Stomach smooth muscle (tissue), 2 donors: ENCODE measurements at regions not wholly inside any gene's neighbourhood (a gene's known extent, or its start where the extent isn't known, plus 50 kb on each side); places are given as distances from the start of the nearest gene placed in this dataset.

ENCODE experiments used
- H3K27ac ChIP-seq: one replicate; pipeline ENCODE4 v1.7.0; 2013; ENCODE audit warnings: mild to moderate bottlenecking, low read length, inconsistent platforms
- H3K27me3 ChIP-seq, 2 donors: one replicate each; pipeline ENCODE4 v1.7.0; 2013; ENCODE audit warnings: low read length in 2 of 2; ENCODE audit not compliant: insufficient read depth in 2 of 2, control insufficient read depth in 1 of 2
- H3K36me3 ChIP-seq, 2 donors: one replicate each; pipeline ENCODE4 v1.7.0; 2013; ENCODE audit warnings: low read length in 2 of 2; ENCODE audit not compliant: control insufficient read depth in 2 of 2, insufficient read depth in 2 of 2
- H3K4me1 ChIP-seq: one replicate; pipeline ENCODE4 v1.7.0; 2013; ENCODE audit warnings: low read length; ENCODE audit not compliant: control insufficient read depth, insufficient read depth
- H3K4me3 ChIP-seq, 2 donors: one replicate each; pipeline ENCODE4 v1.7.0; 2013; ENCODE audit warnings: low read length in 2 of 2
- H3K9ac ChIP-seq, 2 donors: one replicate each; pipeline ENCODE4 v1.7.0; 2013; ENCODE audit warnings: low read length in 2 of 2, mild to moderate bottlenecking in 1 of 2
- H3K9me3 ChIP-seq, 2 donors: one replicate each; pipeline ENCODE4 v1.7.0; 2013; ENCODE audit warnings: low read length in 2 of 2; ENCODE audit not compliant: control insufficient read depth in 2 of 2
- donor health status: healthy.
- donor health status: Pancreatic carcinoma.

DNA sequence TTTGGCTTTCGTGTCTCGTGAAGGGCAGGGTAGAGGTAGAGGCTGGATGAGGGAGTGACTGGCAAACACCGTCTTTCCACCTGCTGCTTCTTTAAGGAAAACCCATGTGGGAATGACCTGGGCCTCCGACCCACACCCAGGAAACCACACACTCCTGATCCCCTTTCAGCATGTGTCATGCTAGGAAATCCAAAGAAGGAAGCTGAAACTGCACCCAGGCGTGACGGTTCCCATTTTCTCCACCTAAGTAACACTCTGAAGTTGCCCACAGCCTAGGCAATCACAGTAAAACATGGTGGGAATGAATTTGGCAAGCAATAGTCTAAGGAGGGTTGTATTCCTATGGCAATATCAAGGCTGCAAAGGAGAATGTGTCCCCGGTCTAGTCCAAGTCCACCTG, 538.4 kb upstream of the NOX3 start:
- no peak overlapping the region for H3K4me3 ChIP-seq
- no peaks in the 10 kb centered on the region for H3K27me3 ChIP-seq
- no peak overlapping the region for H3K9ac ChIP-seq
- H3K27ac ChIP-seq = no peak overlapping the region
- no peaks in the 10 kb centered on the region for H3K4me1 ChIP-seq
- no peaks in the 10 kb centered on the region for H3K9me3 ChIP-seq
- no peaks in the 10 kb centered on the region for H3K36me3 ChIP-seq

GRCh38 chr6:155993240-155993639, 537.6 kb upstream of the NOX3 start:
- no peaks in the 10 kb centered on the region for H3K4me1 ChIP-seq
- H3K9ac ChIP-seq = no peak overlapping the region
- H3K36me3 ChIP-seq = no peaks in the 10 kb centered on the region
- no peak overlapping the region for H3K4me3 ChIP-seq
- H3K27ac ChIP-seq = no peak overlapping the region
- no peaks in the 10 kb centered on the region for H3K9me3 ChIP-seq
- H3K27me3 ChIP-seq = no peaks in the 10 kb centered on the region

- peak overlapping the region; percentile 3 to 13 for H3K4me3 ChIP-seq
- H3K9ac ChIP-seq = no peak overlapping the region
- H3K27ac ChIP-seq = no peak overlapping the region
Measured at GRCh38 chr6:155985660-155986138, 530.1 kb upstream of the NOX3 start.

DNA sequence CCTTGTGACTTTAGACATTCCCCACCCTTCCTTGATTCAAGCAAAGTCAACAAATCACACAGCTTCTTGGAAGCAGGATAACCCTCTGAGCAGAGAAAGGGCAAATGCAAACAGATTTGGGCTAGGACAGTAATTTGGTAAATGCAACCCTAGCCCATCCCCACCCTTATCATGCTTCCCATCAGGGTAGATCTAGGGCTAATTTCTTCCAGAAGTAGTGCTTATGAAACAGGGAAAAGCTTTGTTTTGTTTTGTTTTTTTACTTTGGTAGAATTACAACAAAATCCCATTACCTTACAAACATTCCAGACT, 525.1 kb upstream of the NOX3 start:
- H3K36me3 ChIP-seq = no peaks in the 10 kb centered on the region
- no peak overlapping the region for H3K27ac ChIP-seq
- H3K27me3 ChIP-seq = no peaks in the 10 kb centered on the region
- peaks cover 5% of the 10 kb centered on the region for H3K4me1 ChIP-seq
- H3K9me3 ChIP-seq = no peaks in the 10 kb centered on the region
- no peak overlapping the region for H3K9ac ChIP-seq
- no peak overlapping the region for H3K4me3 ChIP-seq

More at GRCh38 chr6:155985660-155986138, 530.1 kb upstream of the NOX3 start:
- H3K27me3 ChIP-seq = no peaks in the 10 kb centered on the region
- H3K9me3 ChIP-seq = no peaks in the 10 kb centered on the region
- no peaks in the 10 kb centered on the region for H3K36me3 ChIP-seq
- H3K4me1 ChIP-seq = peaks cover 9% of the 10 kb centered on the region

DNA sequence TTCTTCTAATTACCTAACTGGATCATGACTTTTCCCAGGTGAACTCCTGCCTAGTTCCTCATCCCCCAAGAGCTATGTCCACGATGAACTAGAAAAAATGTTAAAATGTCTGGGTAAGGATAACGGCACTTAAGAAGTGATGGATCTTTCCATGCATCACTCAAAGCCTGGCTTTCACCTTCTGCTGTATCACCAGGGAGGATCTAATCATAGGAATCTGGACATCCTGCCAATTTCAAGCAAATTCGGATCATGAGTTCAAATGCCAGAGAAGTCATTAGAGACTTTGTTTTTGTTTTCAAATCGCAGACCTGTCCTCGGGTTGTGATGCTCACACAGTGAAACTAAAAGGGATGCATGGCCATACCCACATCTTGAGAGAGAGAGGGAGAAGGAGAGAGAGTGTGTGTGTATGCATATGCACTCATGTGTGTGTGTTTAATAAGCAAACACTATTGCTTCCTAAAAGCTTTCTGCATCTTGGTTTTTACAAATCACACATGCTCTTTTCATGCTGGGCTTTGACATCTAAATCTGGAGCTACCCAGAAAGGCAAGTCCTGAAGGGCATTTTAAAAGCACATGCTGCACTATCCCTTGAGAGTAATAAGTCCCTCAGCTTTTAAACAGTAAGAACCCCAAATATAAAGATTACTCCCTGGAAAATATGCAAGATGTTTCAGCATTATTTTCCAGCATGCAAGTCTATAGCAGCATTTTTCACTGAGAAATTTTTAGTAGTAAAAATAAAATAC, 524.6 kb upstream of the NOX3 start:
- Histone ChIP-seq H3K9me3 (no peaks in the 10 kb centered on the region), H3K4me1 (peaks cover 3% of the 10 kb centered on the region), H3K27ac (no peak overlapping the region), H3K4me3 (no peak overlapping the region), H3K27me3 (no peaks in the 10 kb centered on the region), H3K9ac (no peak overlapping the region), H3K36me3 (no peaks in the 10 kb centered on the region)

DNA sequence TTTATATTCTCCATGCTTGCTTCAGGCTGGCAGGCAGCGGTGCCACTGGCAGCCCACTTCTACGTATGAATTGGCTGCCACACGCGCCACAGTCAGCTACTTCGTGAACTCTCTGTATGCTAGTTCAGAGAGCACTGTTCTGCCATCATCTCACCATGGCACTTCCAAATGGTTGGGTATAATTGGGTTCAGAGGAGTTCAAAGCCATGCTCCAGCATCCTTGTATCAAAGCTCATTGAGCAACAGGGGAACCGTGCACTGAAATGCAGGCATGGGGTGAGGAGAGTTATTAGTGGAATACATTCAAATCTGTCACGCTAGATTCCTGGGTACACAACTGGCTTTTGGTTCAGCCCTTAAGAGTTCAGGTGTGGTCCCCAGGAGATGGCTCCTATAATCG, 519.9 kb upstream of the NOX3 start:
- no peaks in the 10 kb centered on the region for H3K4me1 ChIP-seq
- H3K4me3 ChIP-seq = no peak overlapping the region
- H3K27me3 ChIP-seq = no peaks in the 10 kb centered on the region
- no peaks in the 10 kb centered on the region for H3K9me3 ChIP-seq
- H3K9ac ChIP-seq = no peak overlapping the region
- H3K36me3 ChIP-seq = no peaks in the 10 kb centered on the region
- no peak overlapping the region for H3K27ac ChIP-seq

GRCh38 chr6:155974811-155975323, 519.2 kb upstream of the NOX3 start:
- Histone ChIP-seq H3K27ac (no peak overlapping the region), H3K9me3 (no peaks in the 10 kb centered on the region), H3K4me3 (no peak overlapping the region), H3K27me3 (no peaks in the 10 kb centered on the region), H3K36me3 (no peaks in the 10 kb centered on the region), H3K4me1 (no peaks in the 10 kb centered on the region), H3K9ac (no peak overlapping the region)

DNA sequence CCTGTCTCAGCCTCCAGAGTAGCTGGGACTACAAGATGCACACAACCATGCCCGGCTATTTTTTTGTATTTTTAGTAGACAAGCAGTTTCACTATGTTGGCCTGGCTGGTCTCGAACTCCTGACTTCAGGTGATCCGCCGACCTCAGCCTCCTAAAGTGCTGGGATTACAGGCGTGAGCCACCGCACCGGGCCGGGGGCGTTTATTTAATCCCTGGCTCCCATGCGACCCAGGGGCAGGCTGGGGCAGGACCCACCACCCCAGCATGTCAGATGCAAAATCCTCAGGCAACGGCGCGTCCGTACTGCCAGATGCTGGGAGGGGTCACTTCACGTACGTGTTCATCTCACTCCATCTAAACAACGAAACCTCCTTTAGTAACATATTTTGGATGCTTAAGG, 518.7 kb upstream of the NOX3 start:
- H3K36me3 ChIP-seq = no peaks in the 10 kb centered on the region
- H3K4me3 ChIP-seq = no peak overlapping the region
- no peak overlapping the region for H3K27ac ChIP-seq
- no peaks in the 10 kb centered on the region for H3K27me3 ChIP-seq
- no peaks in the 10 kb centered on the region for H3K9me3 ChIP-seq
- H3K4me1 ChIP-seq = no peaks in the 10 kb centered on the region
- H3K9ac ChIP-seq = no peak overlapping the region

- Histone ChIP-seq H3K36me3 (no peaks in the 10 kb centered on the region), H3K4me3 (no peak overlapping the region), H3K4me1 (no peaks in the 10 kb centered on the region), H3K27me3 (no peaks in the 10 kb centered on the region), H3K9me3 (no peaks in the 10 kb centered on the region), H3K9ac (no peak overlapping the region), H3K27ac (no peak overlapping the region)
Measured at GRCh38 chr6:155970876-155971708, 515.5 kb upstream of the NOX3 start.

DNA sequence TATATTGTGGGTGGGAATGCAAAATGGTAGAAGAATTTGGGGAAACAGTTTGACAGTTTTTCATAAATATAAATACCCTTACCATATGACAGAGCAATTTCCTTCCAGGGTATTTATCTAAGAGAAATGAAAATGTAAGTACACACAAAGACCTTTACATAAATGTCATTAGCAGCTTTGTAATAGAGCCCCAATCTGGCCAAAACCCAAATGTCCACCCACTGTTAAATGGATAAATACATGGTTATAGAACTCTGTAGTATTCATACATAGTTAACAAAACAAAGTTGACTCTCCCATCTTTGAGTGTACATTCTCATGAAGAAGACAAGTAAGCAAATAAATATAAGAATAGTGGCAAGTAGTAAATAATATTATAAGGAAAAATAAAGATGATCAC, 514.8 kb upstream of the NOX3 start:
- H3K4me1 ChIP-seq = no peaks in the 10 kb centered on the region
- no peaks in the 10 kb centered on the region for H3K9me3 ChIP-seq
- no peak overlapping the region for H3K9ac ChIP-seq
- H3K36me3 ChIP-seq = no peaks in the 10 kb centered on the region
- no peak overlapping the region for H3K4me3 ChIP-seq
- H3K27me3 ChIP-seq = no peaks in the 10 kb centered on the region
- H3K27ac ChIP-seq = no peak overlapping the region

- no peaks in the 10 kb centered on the region for H3K36me3 ChIP-seq
- no peaks in the 10 kb centered on the region for H3K4me1 ChIP-seq
- no peaks in the 10 kb centered on the region for H3K27me3 ChIP-seq
- H3K9me3 ChIP-seq = no peaks in the 10 kb centered on the region
- H3K9ac ChIP-seq = no peak overlapping the region
- H3K4me3 ChIP-seq = no peak overlapping the region
- no peak overlapping the region for H3K27ac ChIP-seq
Measured at GRCh38 chr6:155968921-155969320, 513.3 kb upstream of the NOX3 start.
